HG02678 (cell line): ENCODE measurements at regions not wholly inside any gene's neighbourhood (a gene's known extent, or its start where the extent isn't known, plus 50 kb on each side); places are given as distances from the start of the nearest gene placed in this dataset.
A peak's percentile ranks its signal among the peaks of the same experiment; 100 is the strongest.

ENCODE experiments used
- ATAC-seq: cut with Tn5 transposase; IDR thresholded peaks from one replicate; pipeline ENCODE4 v1.9.1; 2021; ENCODE audit warnings: mild to moderate bottlenecking, moderate library complexity; ENCODE audit not compliant: unreplicated experiment

- ATAC-seq: no peak
Measured at GRCh38 chr2:217660423-217660822, 342.4 kb downstream of the TNS1 start.

GRCh38 chr2:217658806-217659205 lies 344.0 kb downstream of the TNS1 start:
- ATAC-seq: no peak

- ATAC-seq: no peak
Measured at GRCh38 chr2:217657252-217657651, 345.5 kb downstream of the TNS1 start.

GRCh38 chr2:217656316-217656715 lies 346.5 kb downstream of the TNS1 start:
- ATAC-seq: no peak

GRCh38 chr2:217655651-217656050 lies 347.1 kb downstream of the TNS1 start:
- no peak for ATAC-seq

GRCh38 chr2:217654168-217654567 lies 348.6 kb downstream of the TNS1 start:
- ATAC-seq: no peak

GRCh38 chr2:217652761-217653639 lies 349.8 kb downstream of the TNS1 start:
- ATAC-seq: no peak

- peak; percentile 85 for ATAC-seq
Measured at GRCh38 chr2:217650716-217651360, 352.0 kb downstream of the TNS1 start.

- no peak for ATAC-seq
Measured at GRCh38 chr2:217650229-217650628, 352.6 kb downstream of the TNS1 start.

- ATAC-seq: no peak
Measured at GRCh38 chr2:217647925-217648324, 354.9 kb downstream of the TNS1 start.

- no peak for ATAC-seq
Measured at GRCh38 chr2:217647226-217647625, 355.6 kb downstream of the TNS1 start.

- no peak for ATAC-seq
Measured at GRCh38 chr2:217645896-217646295, 356.9 kb downstream of the TNS1 start.

GRCh38 chr2:217643789-217644301 lies 358.9 kb downstream of the TNS1 start:
- no peak for ATAC-seq

- ATAC-seq: no peak
Measured at GRCh38 chr2:217642944-217643343, 359.9 kb downstream of the TNS1 start.

- ATAC-seq: no peak
Measured at GRCh38 chr2:217641960-217642359, 360.8 kb downstream of the TNS1 start.

- ATAC-seq: no peak
Measured at GRCh38 chr2:217639481-217639880, 363.3 kb downstream of the TNS1 start.

GRCh38 chr2:217638533-217638932 lies 364.3 kb downstream of the TNS1 start:
- ATAC-seq: no peak

- ATAC-seq: no peak
Measured at GRCh38 chr2:217638031-217638430, 364.8 kb downstream of the TNS1 start.

- no peak for ATAC-seq
Measured at GRCh38 chr2:217636991-217637561, 365.7 kb downstream of the TNS1 start.

- no peak for ATAC-seq
Measured at GRCh38 chr2:217636578-217636977, 366.2 kb downstream of the TNS1 start.

- no peak for ATAC-seq
Measured at GRCh38 chr2:217634871-217635270, 367.9 kb downstream of the TNS1 start.

GRCh38 chr2:217632043-217632442 lies 370.8 kb downstream of the TNS1 start:
- ATAC-seq: no peak
